NCI-H774 (cell line): ENCODE measurements at regions not wholly inside any gene's neighbourhood (a gene's known extent, or its start where the extent isn't known, plus 50 kb on each side); places are given as distances from the start of the nearest gene placed in this dataset.

Experiments
- DNase-seq: peaks from one replicate; lab custom pipeline; 2025; lab: John Stamatoyannopoulos, UW

GRCh38 chr6:23021487-23021886 lies 452.1 kb downstream of the HDGFL1 start:
- DNase-seq = no peak

GRCh38 chr6:23027281-23027680 lies 457.9 kb downstream of the HDGFL1 start:
- no peak for DNase-seq

GRCh38 chr6:23031986-23032385 lies 462.6 kb downstream of the HDGFL1 start:
- no peak for DNase-seq

- no peak for DNase-seq
Observed at GRCh38 chr6:23034926-23035325, 465.6 kb downstream of the HDGFL1 start.

GRCh38 chr6:23036406-23036983 lies 467.1 kb downstream of the HDGFL1 start:
- no peak for DNase-seq

GRCh38 chr6:23040899-23041298 lies 471.5 kb downstream of the HDGFL1 start:
- DNase-seq = no peak

- DNase-seq = no peak
Observed at GRCh38 chr6:23045280-23045679, 475.9 kb downstream of the HDGFL1 start.

- no peak for DNase-seq
Observed at GRCh38 chr6:23055523-23055922, 486.2 kb downstream of the HDGFL1 start.

- DNase-seq = no peak
Observed at GRCh38 chr6:23073821-23074220, 504.5 kb downstream of the HDGFL1 start.

- no peak for DNase-seq
Observed at GRCh38 chr6:23077772-23078171, 508.4 kb downstream of the HDGFL1 start.

- no peak for DNase-seq
Observed at GRCh38 chr6:23081701-23082100, 512.3 kb downstream of the HDGFL1 start.

GRCh38 chr6:23086100-23086499 lies 516.7 kb downstream of the HDGFL1 start:
- no peak for DNase-seq

GRCh38 chr6:23087471-23087870 lies 518.1 kb downstream of the HDGFL1 start:
- DNase-seq = no peak

- no peak for DNase-seq
Observed at GRCh38 chr6:23088761-23089160, 519.4 kb downstream of the HDGFL1 start.

GRCh38 chr6:23089981-23090380 lies 520.6 kb downstream of the HDGFL1 start:
- DNase-seq = no peak

GRCh38 chr6:23091795-23092194 lies 522.4 kb downstream of the HDGFL1 start:
- no peak for DNase-seq

- DNase-seq = no peak
Observed at GRCh38 chr6:23096876-23097275, 527.5 kb downstream of the HDGFL1 start.

GRCh38 chr6:23097566-23097965 lies 528.2 kb downstream of the HDGFL1 start:
- DNase-seq = no peak

GRCh38 chr6:23106951-23107350 lies 537.6 kb downstream of the HDGFL1 start:
- DNase-seq = no peak

GRCh38 chr6:23111984-23112383 lies 542.6 kb downstream of the HDGFL1 start:
- DNase-seq = no peak

- DNase-seq = no peak
Observed at GRCh38 chr6:23114812-23115504, 545.6 kb downstream of the HDGFL1 start.

- no peak for DNase-seq
Observed at GRCh38 chr6:23137611-23138010, 568.2 kb downstream of the HDGFL1 start.

GRCh38 chr6:23140871-23141270 lies 571.5 kb downstream of the HDGFL1 start:
- no peak for DNase-seq

GRCh38 chr6:23145781-23146180 lies 576.4 kb downstream of the HDGFL1 start:
- no peak for DNase-seq
